NB4 (cell line): ENCODE measurements at regions not wholly inside any gene's neighbourhood (a gene's known extent, or its start where the extent isn't known, plus 50 kb on each side); places are given as distances from the start of the nearest gene placed in this dataset.

ENCODE experiments used
- DNase-seq: peaks from one replicate; pipeline ENCODE4 v3.0.0; 2010; ENCODE audit warnings: low read depth
- H3K4me3 ChIP-seq: one replicate; pipeline ENCODE4 v1.5.1; 2011; ENCODE audit warnings: mild to moderate bottlenecking, low read depth, low read length, moderate library complexity
- CTCF ChIP-seq: IDR thresholded peaks from one replicate; pipeline ENCODE4 v1.5.1; 2012; ENCODE audit warnings: low read depth, low read length

GRCh38 chr11:2071748-2072385 is 67.3 kb downstream of the IGF2 start:
- no peak for TF ChIP-seq CTCF
- H3K4me3 ChIP-seq, result no peak overlapping the region
- DNase-seq, result no peak
